Activated T-helper 2 cell treated with anti-CD3 and anti-CD28 coated beads, Interferon-gamma antibody, Interleukin-2, Interleukin-4, amounts not matched to agents 10 μg/mL and 5 μg/mL and 100 μg/mL, durations not matched to agents 14 hours and 24 hours and 36 hours (primary cell): ENCODE measurements at regions not wholly inside any gene's neighbourhood (a gene's known extent, or its start where the extent isn't known, plus 50 kb on each side); places are given as distances from the start of the nearest gene placed in this dataset.

Source experiments
- DNase-seq: peaks from one replicate; pipeline ENCODE4 v3.0.0; 2021; ENCODE audit warnings: low spot score
- H3K27ac Mint-ChIP-seq: one replicate; pipeline ENCODE4 v1.8.0; 2021; ENCODE audit warnings: mixed read lengths
- H3K27me3 Mint-ChIP-seq: one replicate; pipeline ENCODE4 v1.8.0; 2021; ENCODE audit warnings: low read depth, mixed read lengths
- H3K36me3 Mint-ChIP-seq: one replicate; pipeline ENCODE4 v1.8.0; 2021; ENCODE audit warnings: low read depth, mixed read lengths
- H3K4me1 Mint-ChIP-seq: one replicate; pipeline ENCODE4 v1.8.0; 2021; ENCODE audit warnings: low read depth, mixed read lengths
- H3K4me3 Mint-ChIP-seq: one replicate; pipeline ENCODE4 v1.8.0; 2021; ENCODE audit warnings: low read depth, mild to moderate bottlenecking, moderate library complexity, mixed read lengths
- H3K9me3 Mint-ChIP-seq: one replicate; pipeline ENCODE4 v1.8.0; 2021; ENCODE audit warnings: mixed read lengths
- intact Hi-C: fragments of 100-400 bp; cut with micrococcal nuclease; formaldehyde crosslinking; loops from one replicate; pipeline ENCODE4 v1.15.1; 2023

DNA sequence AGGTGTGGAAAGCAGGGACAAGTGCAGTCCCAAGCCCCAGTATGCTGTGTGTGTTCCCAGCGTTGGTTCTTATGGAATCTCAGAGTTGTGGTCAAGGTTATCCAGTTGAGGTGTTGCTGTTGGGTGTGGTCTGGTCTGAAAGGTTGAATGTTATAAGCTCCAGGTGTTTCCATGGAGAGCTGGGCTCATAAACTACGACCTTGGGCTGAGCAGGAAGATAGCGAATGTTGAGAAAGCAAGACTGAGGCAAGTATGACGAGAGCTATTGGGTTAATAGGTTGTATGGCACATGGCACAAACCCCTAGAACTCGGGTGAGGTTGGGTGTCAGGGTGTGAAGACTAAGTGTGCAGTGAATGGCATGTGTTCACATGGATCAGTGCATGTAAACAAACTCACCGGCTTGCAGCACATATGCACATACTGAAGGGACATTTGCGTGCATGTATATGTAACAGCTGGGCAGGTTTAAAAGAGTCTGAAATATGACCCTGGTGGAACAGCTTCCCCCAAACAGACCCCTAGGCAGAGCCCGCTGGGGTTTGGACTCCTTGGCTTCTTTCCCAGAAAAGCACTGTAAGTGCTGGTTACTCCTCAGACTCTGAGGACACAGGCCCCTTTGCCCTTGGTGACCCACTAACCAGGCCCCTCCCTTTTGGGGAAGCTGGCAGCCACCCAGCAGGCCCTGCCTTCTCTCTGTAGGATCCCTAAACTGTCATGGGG, 117.5 kb downstream of the NAV1 start:
- no peaks in the 10 kb centered on the region for H3K9me3 Mint-ChIP-seq
- H3K4me1 Mint-ChIP-seq, result no peaks in the 10 kb centered on the region
- H3K27me3 Mint-ChIP-seq, result peaks cover 5% of the 10 kb centered on the region
- H3K4me3 Mint-ChIP-seq, result no peak overlapping the region
- no peaks in the 10 kb centered on the region for H3K36me3 Mint-ChIP-seq
- no peak overlapping the region for H3K27ac Mint-ChIP-seq
- intact Hi-C loops, result no loop called here
- DNase-seq, result no peak

DNA sequence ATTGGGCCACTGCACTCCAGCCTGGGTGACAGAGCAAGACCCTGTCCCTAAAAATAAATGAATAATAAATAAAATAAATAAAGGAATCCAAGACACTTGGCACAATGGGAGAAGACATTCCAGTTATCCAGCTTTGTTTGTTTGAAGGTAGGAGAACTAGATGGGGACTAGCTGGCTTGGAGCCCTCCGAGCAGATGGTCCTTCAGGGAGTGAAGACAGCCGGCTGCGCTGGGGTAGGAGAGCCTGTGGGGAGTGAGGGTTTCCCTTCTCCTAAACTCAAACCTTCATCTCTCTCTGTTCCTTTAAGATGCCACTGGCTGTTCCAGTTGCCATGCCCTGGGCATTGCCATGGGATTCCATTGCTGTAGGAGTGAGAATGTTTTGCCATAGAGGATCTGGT, 120.6 kb downstream of the NAV1 start:
- no peaks in the 10 kb centered on the region for H3K9me3 Mint-ChIP-seq
- H3K4me3 Mint-ChIP-seq, result no peak overlapping the region
- H3K36me3 Mint-ChIP-seq, result no peaks in the 10 kb centered on the region
- no peak overlapping the region for H3K27ac Mint-ChIP-seq
- no peaks in the 10 kb centered on the region for H3K27me3 Mint-ChIP-seq
- no peak for DNase-seq
- no peaks in the 10 kb centered on the region for H3K4me1 Mint-ChIP-seq
- intact Hi-C loops, result no loop called here

GRCh38 chr1:201660931-201661822, 122.2 kb downstream of the NAV1 start:
- H3K27me3 Mint-ChIP-seq, result no peaks in the 10 kb centered on the region
- H3K36me3 Mint-ChIP-seq, result no peaks in the 10 kb centered on the region
- no peaks in the 10 kb centered on the region for H3K9me3 Mint-ChIP-seq
- intact Hi-C loops, result no loop called here
- no peaks in the 10 kb centered on the region for H3K4me1 Mint-ChIP-seq
- no peak for DNase-seq
- H3K4me3 Mint-ChIP-seq, result no peak overlapping the region
- H3K27ac Mint-ChIP-seq, result no peak overlapping the region

DNA sequence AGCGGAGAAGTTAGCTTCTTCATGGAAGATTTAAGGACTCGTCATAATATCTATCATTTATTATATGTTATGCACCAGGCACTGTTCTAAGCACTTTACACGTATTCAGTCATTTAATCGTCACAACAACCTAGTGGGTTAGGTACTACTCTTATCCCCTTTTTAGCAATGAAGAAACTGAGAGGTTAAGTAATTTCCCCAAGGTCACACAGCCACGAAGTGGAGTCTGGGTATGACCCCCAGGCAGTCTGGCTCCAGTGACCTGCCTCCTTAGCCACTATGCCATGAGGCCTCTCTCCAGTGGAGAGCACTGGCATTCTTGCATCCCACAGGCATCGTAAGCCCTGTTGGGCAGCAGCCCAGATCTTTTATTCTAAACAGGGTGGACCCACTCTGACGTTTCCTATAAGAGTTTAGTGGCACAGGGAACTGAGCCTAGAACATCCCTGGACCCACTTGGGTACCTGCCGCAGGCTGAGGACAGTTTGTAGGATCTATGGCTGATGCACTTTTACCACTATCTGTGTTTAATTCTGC, 123.0 kb downstream of the NAV1 start:
- Mint-ChIP-seq H3K36me3 (no peaks in the 10 kb centered on the region), H3K27ac (no peak overlapping the region)

GRCh38 chr1:201662646-201663045, 123.7 kb downstream of the NAV1 start:
- Mint-ChIP-seq H3K9me3 (no peaks in the 10 kb centered on the region), H3K4me1 (no peaks in the 10 kb centered on the region), H3K36me3 (no peaks in the 10 kb centered on the region), H3K4me3 (no peak overlapping the region), H3K27ac (no peak overlapping the region), H3K27me3 (no peaks in the 10 kb centered on the region)
- DNase-seq, result no peak
- intact Hi-C loops, result no loop called here

More for the DNA sequence above, 123.0 kb downstream of the NAV1 start:
- Mint-ChIP-seq H3K4me1 (no peaks in the 10 kb centered on the region), H3K27me3 (no peaks in the 10 kb centered on the region), H3K9me3 (no peaks in the 10 kb centered on the region), H3K4me3 (no peak overlapping the region)
- intact Hi-C loops, result no loop called here
- DNase-seq, result no peak

GRCh38 chr1:201663491-201664113, 124.7 kb downstream of the NAV1 start:
- Mint-ChIP-seq H3K36me3 (no peaks in the 10 kb centered on the region), H3K27ac (no peak overlapping the region), H3K4me1 (no peaks in the 10 kb centered on the region), H3K9me3 (no peaks in the 10 kb centered on the region), H3K4me3 (no peak overlapping the region), H3K27me3 (no peaks in the 10 kb centered on the region)
- no peak for DNase-seq
- intact Hi-C loops, result no loop called here

- H3K9me3 Mint-ChIP-seq, result no peaks in the 10 kb centered on the region
These were observed 126.1 kb downstream of the NAV1 start for GRCh38 chr1:201665036-201665435.

GRCh38 chr1:201666102-201666501, 127.2 kb downstream of the NAV1 start:
- DNase-seq, result no peak
- Mint-ChIP-seq H3K27me3 (no peaks in the 10 kb centered on the region), H3K4me1 (no peaks in the 10 kb centered on the region)

More at GRCh38 chr1:201665036-201665435, 126.1 kb downstream of the NAV1 start:
- DNase-seq, result no peak
- Mint-ChIP-seq H3K36me3 (no peaks in the 10 kb centered on the region), H3K27me3 (no peaks in the 10 kb centered on the region), H3K27ac (no peak overlapping the region), H3K4me3 (no peak overlapping the region), H3K4me1 (no peaks in the 10 kb centered on the region)
- intact Hi-C loops, result no loop called here

GRCh38 chr1:201666645-201667044, 127.7 kb downstream of the NAV1 start:
- Mint-ChIP-seq H3K9me3 (no peaks in the 10 kb centered on the region), H3K27ac (no peak overlapping the region), H3K4me3 (no peak overlapping the region), H3K27me3 (no peaks in the 10 kb centered on the region), H3K36me3 (no peaks in the 10 kb centered on the region), H3K4me1 (no peaks in the 10 kb centered on the region)
- DNase-seq, result no peak
- intact Hi-C loops, result no loop called here

More at GRCh38 chr1:201666102-201666501, 127.2 kb downstream of the NAV1 start:
- Mint-ChIP-seq H3K36me3 (no peaks in the 10 kb centered on the region), H3K4me3 (no peak overlapping the region), H3K27ac (no peak overlapping the region), H3K9me3 (no peaks in the 10 kb centered on the region)
- intact Hi-C loops, result no loop called here

DNA sequence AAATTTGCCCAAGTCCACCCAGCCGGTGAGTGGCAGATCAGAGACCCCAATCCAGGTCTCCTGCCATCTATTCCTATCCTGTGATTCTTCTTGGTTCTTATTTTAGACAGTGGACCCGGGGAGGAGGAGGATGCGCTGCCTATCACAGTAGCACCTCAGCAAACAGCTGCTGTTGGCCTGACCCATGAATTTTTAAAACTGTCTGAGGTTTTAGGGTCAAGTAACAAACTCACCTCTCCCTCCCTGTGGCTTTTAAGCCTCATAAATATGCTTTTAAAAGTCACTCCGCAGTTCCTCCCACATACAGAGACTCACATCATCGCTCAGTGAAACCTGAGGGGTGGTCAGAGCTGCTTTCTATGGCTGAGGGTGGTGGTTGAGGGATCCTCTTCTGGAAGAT, 128.6 kb downstream of the NAV1 start:
- Mint-ChIP-seq H3K4me3 (no peak overlapping the region), H3K36me3 (no peaks in the 10 kb centered on the region), H3K27ac (no peak overlapping the region), H3K27me3 (peaks cover 2% of the 10 kb centered on the region), H3K9me3 (no peaks in the 10 kb centered on the region), H3K4me1 (no peaks in the 10 kb centered on the region)
- intact Hi-C loops, result no loop called here
- no peak for DNase-seq

DNA sequence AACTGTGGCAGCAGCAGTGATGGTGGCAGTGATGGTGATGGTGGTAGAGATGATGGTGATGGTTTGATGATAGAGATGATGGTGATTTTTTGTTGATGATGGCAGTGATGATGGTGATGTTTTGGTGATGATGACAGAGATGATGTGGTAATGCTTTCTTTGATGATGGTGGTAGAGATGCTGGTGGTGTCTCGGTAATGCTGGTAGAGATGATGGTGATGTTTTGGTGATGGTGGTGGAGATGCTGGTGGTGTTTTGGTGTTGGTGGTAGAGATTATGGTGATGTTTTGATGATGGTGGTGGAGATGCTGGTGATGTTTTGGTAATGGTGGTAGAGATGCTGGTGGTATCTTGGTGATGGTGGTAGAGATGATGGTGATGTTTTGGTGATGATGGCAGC, 131.6 kb downstream of the NAV1 start:
- intact Hi-C loops, result no loop called here
- Mint-ChIP-seq H3K27me3 (peaks cover 6% of the 10 kb centered on the region), H3K4me1 (no peaks in the 10 kb centered on the region), H3K36me3 (no peaks in the 10 kb centered on the region), H3K27ac (no peak overlapping the region), H3K9me3 (no peaks in the 10 kb centered on the region), H3K4me3 (no peak overlapping the region)
- DNase-seq, result no peak

- H3K27ac Mint-ChIP-seq, result no peak overlapping the region
- intact Hi-C loops, result no loop called here
These were observed 133.8 kb downstream of the NAV1 start for GRCh38 chr1:201672685-201673084.

DNA sequence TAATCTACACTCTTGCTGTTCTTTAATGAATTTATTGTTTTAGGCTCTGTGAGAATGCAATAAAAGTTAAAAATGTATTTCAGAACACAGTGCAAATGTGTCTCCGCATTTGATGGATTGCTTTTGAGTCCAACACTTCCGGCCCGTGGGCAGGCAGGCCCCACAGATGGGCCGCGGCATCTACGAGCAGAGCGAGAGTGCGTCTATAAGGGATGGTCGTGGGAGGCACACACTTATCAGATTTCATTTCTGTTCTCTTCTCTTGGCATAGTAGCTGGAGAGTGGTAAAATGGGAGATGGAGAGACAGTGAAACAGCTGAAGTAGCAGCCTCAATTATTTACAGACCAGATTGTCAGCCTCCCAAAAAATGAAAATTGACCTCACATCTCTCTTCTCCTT, 134.2 kb downstream of the NAV1 start:
- DNase-seq, result no peak
- Mint-ChIP-seq H3K27ac (no peak overlapping the region), H3K36me3 (no peaks in the 10 kb centered on the region), H3K4me3 (no peak overlapping the region), H3K9me3 (no peaks in the 10 kb centered on the region), H3K4me1 (no peaks in the 10 kb centered on the region), H3K27me3 (peaks cover 10% of the 10 kb centered on the region)
- intact Hi-C loops, result no loop called here

More at GRCh38 chr1:201672685-201673084, 133.8 kb downstream of the NAV1 start:
- Mint-ChIP-seq H3K27me3 (peaks cover 10% of the 10 kb centered on the region), H3K4me1 (no peaks in the 10 kb centered on the region), H3K4me3 (no peak overlapping the region), H3K36me3 (no peaks in the 10 kb centered on the region), H3K9me3 (no peaks in the 10 kb centered on the region)
- DNase-seq, result no peak
